GM19238 (cell line): ENCODE measurements at regions not wholly inside any gene's neighbourhood (a gene's known extent, or its start where the extent isn't known, plus 50 kb on each side); places are given as distances from the start of the nearest gene placed in this dataset.

Experiments used
- DNase-seq: peaks from one replicate; pipeline ENCODE4 v3.0.0; 2011; ENCODE audit warnings: low spot score; ENCODE audit not compliant: insufficient read length

DNA sequence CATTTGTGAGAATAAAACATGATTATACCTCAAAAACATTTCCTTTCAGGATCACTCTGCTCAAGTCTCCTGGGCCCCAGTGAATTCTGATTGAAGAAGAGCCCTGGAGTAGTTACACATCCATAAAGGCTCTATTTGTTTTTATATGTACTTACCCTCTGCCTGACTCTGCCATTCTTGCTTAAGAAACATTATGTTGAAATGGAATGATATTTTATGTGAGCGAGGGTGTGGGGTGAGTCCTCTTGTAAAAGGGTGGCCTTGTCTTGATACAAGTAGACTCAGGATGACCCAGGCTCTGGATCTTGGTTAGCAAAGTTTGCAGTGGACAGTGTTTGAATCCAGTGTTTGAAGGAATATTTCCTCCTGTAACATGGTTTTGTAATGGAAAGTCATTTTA, 215.4 kb upstream of the PREP start:
- DNase-seq, result no peak

DNA sequence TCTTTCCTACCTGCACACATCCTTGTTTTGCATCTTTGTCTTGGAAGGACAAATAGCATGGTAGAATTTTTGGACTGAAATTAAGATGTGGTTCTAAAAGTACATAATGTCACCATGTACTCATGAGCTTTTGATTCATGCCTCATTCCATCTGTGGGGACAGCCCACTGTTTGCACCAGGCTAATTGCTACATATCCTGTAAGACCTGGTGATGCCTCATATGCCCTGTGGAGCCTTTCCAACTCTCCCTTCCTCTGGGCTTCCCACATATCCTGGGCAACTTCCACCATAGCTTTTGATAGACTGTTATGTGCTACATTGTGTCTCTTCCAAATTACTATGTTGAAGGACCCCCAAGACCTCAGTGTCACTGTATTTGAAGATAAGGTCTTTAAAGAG, 213.6 kb upstream of the PREP start:
- no peak for DNase-seq

DNA sequence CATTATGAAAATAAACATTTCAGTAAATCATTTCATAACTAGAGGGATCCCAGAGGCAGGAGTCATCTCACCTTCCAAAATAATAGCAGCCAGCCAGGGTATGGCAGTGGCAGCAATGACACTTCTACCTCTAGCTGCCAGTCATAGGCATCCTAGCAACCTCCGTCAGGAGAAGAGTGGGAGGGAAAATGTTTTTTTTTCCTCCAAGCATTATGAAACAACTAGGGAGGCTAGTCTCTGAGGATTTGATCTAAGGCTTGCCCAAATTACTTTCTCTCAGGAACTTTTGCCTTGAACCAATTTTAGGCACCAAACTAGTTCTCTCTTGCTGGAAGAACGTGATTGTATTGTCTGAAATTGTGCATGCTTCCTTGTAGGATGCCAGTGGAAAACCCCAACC, 208.7 kb upstream of the PREP start:
- no peak for DNase-seq

DNA sequence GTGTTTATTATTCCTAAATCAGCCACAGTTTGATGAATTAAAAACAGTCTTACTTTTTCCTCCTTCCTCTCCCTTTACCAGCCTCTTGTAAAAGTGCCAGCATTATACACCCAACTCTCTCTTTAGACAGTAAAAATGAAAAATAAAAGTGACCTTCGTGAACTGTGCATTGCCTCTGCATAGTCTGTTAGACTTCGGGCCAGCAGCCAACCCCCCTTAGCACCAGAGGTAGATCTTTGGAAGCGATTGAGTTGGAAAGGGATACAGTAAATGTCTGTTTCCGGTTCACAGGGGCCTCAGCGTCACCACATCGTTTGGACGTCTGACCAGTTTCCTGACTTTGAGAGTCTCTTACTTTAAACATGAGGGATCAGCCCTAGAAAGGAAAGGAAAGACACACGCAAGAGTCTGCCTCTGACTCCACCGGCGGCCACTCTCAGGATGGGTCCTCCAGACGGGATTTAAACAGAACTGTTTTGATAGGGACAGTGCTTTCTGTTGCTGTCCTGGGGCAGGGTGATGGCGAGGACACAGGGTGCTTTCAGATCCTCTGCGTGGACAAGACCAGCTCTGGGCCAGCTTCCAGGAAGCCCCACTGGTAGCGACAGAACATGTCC, 206.6 kb upstream of the PREP start:
- DNase-seq, result no peak

DNA sequence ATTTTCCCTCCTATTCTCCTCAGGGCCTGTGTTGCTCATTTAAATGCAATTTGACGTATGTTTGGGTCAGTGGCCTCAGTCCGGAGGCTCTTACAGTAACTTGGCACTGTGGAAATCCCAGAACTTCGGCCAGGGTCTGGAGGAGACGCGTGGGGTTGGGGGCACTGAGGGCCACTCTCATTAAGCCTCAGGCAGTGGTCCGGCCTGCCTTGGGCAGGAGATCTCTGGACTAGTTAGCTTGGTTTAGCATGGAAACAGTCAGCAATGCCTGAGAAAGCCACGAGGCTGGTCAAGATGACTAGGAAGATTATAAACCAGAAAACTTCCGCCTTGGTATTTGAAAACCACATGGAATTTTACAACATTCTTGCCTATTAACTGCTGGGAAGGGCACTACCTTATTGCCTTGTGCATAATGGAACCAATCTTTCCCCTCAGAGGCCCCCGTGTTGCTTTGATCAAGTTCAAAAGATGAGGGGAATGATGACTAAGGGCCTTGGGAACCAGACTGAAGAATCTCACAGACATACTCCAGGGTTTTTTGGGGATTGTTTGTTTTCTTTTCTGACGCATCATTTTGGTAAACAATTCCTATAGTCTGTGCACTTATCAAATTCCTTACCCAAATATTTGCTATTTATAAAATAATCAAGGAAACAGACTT, 206.0 kb upstream of the PREP start:
- DNase-seq, result no peak

DNA sequence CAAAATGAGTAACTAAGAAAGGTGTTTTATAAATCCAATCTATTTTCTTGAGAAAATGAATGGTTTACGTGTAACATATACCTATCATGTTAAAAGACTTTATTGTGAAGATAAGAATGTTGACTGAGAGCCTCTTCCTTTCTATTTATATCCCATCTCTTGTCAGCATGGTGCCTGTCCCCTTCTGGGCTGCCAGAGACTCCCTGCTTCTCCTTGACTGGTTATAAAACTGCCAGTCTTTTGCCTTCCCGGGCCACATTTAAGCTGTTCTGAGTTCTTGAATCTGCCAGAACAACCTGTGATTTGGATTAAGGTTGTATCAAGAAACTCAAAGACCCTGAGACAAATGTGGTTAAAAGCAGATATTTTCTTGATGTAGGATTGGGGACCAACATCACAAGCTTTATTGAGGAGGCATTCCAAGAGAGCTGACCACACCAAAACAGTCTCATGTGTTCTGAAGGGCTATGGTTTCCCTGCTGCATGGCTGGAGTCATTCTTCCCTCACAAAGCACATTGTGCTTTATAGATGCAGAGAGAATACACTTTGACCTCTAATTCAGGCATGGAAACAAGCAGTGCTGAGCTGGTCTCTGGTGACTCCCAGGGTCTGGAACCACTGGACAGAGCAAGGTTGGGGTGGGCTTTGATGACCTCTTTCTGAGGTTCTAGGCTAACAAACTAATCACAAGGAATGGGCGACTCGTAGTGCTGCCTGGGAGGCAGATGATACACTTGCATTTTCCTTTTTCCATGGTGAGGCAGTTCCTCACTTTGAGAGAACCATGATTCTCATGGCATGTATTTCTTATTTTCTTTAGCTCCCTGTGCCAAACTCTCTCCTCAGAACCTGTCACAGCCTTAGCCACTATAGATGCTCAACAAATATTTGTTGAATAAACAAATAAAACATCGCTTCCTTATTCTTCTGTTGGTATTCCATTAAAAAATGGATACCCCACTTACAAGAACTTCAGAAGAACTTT, 205.0 kb upstream of the PREP start:
- no peak for DNase-seq

DNA sequence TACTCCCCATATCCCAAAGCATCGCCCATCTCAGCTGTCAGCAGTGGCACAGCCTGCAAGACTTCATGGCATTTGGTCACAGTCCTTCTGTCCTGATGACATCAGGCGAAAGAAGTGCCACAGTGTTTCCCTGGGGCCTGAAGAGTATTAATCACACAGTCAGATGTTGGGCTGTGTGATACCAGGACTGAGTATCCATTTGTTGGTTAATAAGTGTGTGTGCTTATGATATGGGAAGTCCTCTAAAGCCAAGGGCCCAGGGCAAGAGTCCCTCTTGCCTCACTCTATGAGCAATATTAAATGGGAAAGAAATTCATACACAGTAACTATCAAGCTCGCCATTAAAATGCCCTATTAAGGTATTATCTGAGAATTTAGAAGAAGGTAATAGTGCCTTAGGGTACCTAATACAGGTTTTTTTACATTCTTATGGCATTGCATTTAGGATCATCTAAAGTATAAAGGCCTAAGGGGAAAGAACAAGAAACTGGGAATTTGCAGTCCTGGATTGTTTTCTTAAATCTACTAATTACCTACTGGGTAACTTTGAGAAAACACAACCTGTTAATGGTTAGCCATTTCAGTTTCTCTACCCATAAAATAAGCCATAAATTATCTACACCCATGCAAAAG, 204.1 kb upstream of the PREP start:
- DNase-seq, result no peak

DNA sequence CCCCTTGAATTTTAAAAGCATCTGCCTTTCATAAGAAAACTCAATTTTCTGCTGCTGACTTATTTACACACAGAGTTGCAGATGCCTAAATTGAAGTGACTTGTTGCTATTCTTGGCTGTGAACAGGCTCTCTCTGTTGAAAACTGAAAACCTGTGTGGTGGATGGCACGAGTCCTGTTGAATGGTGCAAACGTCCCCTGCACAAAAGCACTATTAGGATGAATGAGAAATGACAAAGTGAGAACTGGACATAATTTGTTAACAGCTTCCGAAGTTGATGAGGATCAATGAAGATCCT, 201.7 kb upstream of the PREP start:
- no peak for DNase-seq

DNA sequence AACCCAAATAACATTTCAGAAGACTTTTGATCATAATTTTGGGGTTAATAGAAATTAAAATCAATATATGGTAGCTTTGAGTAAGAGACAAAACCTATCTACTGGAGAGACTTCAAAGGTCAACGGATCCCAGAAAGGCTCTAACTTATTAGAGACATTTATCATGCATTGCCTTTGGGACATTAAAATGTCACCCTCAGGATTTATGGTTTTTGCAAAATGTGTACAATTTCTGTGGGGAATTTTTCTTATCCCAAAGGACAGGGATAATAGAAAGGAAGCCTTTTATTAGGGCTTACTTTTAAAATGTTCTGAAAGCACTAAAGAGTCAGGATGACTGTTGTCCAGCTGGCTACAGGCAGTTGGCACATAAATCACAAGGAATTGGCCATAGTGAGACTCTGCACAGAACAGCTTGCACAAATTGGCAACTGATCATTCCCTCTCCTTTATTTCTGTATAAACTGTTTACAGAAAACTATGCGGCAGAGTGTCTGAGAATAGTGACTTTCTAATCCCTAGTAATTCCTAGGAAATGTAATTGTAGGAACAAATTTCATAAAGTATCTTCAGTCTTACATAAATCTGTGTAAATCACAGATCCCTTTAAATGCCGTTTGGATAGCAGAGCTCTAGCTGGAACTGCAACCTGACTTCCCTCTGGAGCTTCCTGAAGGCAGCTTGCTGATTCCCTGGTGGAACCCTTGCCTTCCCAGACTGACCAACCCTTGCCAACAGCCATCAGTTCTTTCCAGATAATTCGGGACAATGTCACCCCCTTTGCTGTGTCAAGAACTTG, 201.1 kb upstream of the PREP start:
- DNase-seq, result no peak

DNA sequence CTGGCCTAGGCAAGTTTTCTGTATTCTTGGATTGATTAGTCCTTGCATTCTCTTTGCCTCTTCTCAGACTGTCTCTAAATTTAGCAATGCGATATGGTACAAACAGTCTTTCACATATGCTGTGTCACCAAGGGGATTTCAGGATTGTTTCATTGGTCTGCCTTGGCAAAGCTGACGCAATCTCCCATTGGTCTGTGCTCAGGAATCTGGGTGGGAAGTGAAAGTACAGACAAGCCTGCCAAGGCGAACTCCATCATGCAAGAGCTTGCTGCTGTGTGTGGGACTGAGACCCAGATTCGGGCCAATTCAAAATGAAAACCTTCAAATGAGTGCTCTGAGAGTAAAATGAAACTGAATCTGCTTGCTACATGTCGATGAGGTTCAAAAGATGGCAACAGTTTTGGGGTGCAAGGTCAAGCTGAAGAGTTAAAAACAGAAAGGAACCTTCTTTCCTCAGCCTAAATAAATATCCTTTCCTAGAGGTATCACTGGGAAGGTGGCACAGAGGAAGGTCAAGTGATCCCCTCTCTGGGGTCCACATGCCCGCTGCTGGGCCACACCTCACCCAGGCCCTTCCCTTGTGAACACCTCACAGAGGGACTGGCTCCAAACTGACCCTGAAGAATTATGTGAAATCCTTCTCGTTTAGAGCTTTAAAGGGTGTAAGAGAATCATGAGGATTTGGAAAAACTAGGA, 198.8 kb upstream of the PREP start:
- DNase-seq, result peak; percentile 19

DNA sequence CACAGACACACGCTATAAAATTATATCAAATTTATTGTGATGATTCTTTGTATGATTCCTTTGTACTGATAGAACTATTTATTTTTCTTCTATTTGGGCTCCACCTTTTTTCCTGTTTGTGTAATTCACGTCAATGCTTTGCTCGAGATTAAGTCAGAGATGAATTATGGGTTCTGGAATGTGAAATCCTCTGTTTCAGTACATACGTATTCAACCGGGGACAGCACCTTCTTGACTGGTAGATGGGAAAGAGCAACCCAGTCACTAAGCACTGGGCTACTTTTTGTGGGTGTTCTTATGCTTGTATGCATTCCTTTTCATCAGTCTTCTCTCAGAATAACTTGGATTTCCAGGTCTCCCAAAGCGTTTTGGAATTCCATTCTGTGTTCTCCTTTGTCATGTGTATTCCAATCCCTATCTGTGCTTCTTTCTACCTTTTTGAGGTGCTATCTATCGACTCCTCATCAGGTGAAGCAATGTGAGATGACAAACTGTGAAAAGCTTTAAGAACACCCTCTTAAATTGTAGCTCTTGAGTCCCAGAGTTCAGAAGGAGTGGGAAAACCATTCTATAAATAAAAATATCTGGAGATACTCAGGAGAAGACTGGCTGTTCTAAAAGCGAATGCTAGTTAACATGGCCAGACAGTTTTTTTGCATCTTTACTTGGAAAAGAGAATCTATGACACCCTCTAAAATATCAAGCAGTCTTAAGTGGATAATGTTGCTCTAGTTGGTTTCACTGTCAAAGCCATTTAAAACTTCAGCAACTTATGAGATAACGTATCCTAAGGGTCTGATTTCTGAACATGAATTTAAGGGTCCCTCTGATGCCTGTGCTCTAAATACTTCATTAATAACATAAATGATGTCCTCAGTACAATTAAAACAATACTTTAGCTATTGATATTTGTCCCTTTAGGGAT, 197.7 kb upstream of the PREP start:
- no peak for DNase-seq

DNA sequence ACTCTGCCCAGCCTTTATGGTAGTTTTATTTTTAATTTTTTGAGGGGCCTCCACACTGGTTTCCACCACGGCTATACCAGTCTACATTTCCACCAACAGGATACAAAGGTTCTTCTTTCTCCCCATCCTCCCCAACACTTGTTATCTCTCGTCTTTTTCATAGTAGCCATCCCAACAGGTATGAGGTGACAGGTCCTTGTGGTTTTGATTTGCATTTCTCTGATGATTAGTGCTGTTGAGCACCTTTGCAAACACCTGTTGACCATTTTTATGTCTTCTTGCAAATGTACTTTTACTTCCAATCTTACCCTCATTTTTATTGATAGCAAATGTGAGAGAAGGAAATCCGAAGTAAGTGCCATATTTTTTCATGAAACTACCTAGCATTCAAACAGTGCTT, 195.4 kb upstream of the PREP start:
- no peak for DNase-seq

DNA sequence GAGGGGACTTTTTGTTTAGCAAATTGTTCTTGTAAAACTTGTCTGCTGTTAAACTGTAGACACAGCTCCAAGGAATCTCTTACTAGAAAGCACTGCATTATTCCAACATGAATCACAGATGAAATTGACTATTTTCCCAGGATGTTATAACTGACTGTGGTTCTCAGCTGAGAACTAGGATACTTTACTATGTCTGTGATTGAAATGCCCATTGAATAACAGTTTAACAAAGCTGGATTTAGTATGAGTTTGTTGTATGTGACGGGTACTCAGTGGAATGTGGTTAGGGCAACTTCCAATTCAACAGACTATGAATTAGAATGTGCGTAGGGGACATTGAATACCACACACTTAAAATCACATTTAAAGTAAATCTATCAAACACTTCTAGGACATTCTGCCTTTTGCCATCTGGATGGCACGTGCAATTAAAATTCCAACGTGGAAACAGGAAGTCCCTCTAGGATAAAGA, 193.4 kb upstream of the PREP start:
- no peak for DNase-seq

DNA sequence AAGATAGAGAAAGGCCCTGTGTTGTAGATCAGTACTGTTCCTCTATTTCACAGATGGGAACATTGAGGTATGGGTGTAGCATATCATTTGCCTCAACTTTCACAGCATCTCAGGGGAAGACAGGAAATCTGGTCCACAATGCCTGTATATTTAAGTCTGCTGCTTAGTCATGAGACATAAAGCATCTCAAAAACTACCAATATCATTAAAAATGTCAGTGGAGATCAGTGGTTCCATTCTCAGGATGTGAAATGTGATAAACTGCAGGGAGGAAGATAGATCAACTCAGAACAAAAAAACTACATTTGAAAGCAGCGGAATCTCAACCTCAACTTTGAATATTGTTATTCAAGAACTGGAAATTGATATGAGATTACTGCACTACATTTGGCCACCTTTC, 192.9 kb upstream of the PREP start:
- DNase-seq, result no peak

DNA sequence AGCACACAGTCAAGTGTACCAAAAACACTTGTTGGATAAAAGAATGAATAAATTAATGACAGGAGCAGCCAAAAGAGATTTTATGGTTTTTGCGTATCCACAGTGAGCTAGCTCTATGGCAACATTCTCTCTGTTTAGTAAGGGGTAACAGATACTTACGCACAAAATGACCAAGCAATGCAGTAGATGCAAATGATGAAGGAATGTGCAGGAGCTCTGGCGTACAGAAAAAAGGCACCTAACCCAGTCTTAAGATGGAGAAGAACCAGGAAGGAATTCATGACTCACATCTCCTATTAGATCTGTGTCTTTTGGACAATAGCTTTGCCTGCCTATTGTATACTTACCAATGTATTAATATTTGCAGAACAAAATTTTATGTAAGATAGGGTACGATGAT, 191.9 kb upstream of the PREP start:
- no peak for DNase-seq

DNA sequence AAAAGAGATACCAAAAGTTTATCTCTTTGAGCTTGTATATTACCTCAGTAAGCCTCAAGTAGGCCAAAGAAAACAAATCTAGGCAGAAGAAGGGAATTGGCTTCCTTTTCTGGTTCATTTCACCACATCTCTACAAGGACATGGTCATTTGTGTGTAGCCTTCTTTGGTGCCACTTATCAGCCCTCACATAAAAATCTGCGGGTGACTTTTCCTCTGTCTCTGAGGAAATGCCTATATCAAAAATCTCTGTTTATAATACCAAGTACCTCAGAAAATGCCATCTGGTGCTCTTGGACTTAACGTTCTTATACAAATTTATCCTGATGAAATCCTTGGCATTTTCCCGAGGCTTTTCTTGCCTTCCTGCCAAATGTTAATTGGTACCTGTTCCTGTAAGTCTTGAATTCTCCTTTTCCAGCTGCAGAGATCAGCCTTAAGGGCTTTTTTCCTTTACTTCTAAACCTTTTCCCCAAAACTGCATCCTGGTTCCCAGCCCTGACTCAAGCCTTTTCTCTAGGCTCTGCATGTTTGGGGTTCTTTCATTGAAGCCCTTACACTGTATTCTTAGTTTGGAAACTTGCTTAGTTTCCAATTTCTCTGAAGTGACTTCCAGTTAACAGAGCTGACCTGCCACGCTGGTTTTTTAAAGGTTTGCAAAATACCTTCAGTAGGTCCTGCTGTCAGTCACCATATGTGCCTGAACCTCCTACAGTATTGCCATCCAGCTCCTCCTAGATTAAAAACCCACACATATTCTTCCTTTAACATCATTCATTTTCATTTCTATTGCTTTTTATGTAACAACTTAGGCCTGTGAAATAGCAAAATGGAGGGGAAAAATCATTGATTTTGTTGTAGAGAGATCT, 191.2 kb upstream of the PREP start:
- DNase-seq, result no peak

DNA sequence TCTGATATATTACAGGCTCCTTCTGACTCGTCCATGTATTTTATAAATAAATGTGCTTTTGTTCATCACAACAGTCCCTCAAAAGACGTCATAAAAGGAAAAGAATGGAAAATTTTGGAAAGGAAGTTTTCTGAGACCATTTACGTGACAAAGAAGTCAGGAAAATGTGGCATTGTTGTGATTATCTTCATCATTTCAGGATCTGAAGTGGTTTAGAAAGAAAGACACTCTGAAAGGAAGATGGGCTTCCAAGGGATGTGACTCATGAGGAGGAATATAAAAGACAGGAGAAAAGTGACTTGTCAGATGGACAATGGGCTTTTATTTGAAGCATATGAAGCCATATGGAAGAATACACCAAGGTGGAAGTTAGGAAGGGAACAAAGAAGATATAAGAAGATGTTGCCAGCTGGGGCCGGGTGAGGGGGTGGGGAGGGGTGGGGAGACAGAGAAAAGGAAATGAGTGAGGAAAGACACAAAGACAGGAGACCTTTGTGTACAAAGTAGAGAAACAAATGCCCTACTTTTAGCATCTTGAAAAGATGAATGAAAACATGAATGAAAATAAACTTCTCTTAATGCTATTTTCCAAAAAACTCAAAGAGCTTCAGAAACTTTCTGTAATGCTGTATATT, 190.3 kb upstream of the PREP start:
- DNase-seq, result no peak

DNA sequence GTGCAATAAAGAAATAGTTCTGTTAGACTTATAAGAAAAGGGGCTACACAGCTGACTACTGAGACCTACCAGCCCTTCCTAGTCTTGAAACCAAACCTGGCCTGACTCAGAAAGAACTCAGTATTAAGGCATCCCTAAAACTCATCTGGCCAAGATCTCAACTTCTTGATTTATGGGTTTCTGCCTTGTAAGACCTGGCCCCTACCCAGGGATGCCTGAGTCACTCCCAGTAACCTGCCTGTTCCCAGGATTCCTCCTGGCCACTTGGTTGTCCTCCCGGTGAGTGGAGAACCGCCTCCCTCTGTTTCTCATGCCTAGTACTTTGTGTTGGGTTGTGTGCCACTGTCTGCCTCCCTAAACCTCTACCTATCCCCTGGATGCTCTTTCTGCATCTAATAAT, 189.4 kb upstream of the PREP start:
- no peak for DNase-seq
